IMR-90 (cell line): ENCODE measurements at regions not wholly inside any gene's neighbourhood (a gene's known extent, or its start where the extent isn't known, plus 50 kb on each side); places are given as distances from the start of the nearest gene placed in this dataset.

Experiments
- ATAC-seq: fragments of 200-7000 bp; cut with Tn5 transposase; 2 replicates; pipeline ENCODE4 v1.9.1; 2020; ENCODE audit warnings: low read depth, mild to moderate bottlenecking, moderate library complexity
- BruUV-seq: library from RNA; stranded (reverse); fragments of 400-500 nt; replicated peaks from 2 replicates; lab custom pipeline; 2021; lab: Mats Ljungman, UMichigan
- CTCF ChIA-PET: fragments of 300-600 bp; formaldehyde crosslinking; extraction: SDS; loops from one replicate; lab custom pipeline; 2021; ENCODE audit warnings: antibody characterized with exemption; lab: Yijun Ruan, JAX
- POLR2A ChIA-PET: fragments of 300-600 bp; sonication (Branson Sonifier 250); formaldehyde crosslinking; loops from one replicate; lab custom pipeline; 2022; ENCODE audit warnings: antibody characterized with exemption; ENCODE audit not compliant: unreplicated experiment; lab: Charles Lee
- DNase-seq: peaks from one replicate; pipeline ENCODE4 v3.0.0; 2013
- H2AFZ ChIP-seq: replicated peaks from 2 replicates; pipeline ENCODE3; 2013; ENCODE audit warnings: low read length, mild to moderate bottlenecking; ENCODE audit not compliant: poor library complexity
- H2AK5ac ChIP-seq: 2 replicates; pipeline ENCODE4 v1.6.1; 2013; ENCODE audit warnings: low read depth, low read length, inconsistent platforms
- H2AK9ac ChIP-seq: replicated peaks from 2 replicates; pipeline ENCODE3; 2013; ENCODE audit warnings: mild to moderate bottlenecking, low read depth, low read length, moderate library complexity; ENCODE audit not compliant: poor library complexity
- H2BK120ac ChIP-seq: 2 replicates; pipeline ENCODE4 v1.6.1; 2013; ENCODE audit warnings: low read depth, low read length, inconsistent platforms
- H2BK15ac ChIP-seq: 3 replicates; pipeline ENCODE4 v1.6.1; 2013; ENCODE audit warnings: low read depth, low read length, inconsistent platforms
- H2BK20ac ChIP-seq: 2 replicates; pipeline ENCODE4 v1.6.1; 2013; ENCODE audit warnings: low read depth, mild to moderate bottlenecking, inconsistent platforms, low read length, moderate library complexity
- H2BK5ac ChIP-seq: 2 replicates; pipeline ENCODE4 v1.6.1; 2013; ENCODE audit warnings: mild to moderate bottlenecking, low read depth, low read length, inconsistent platforms; ENCODE audit not compliant: poor library complexity, severe bottlenecking
- H3K14ac ChIP-seq: replicated peaks from 2 replicates; pipeline ENCODE4 v1.6.1; 2013; ENCODE audit warnings: low read depth, low read length, inconsistent platforms
- H3K18ac ChIP-seq: 2 replicates; pipeline ENCODE4 v1.6.1; 2013; ENCODE audit warnings: low read depth, low read length, control low read depth
- H3K23ac ChIP-seq: 2 replicates; pipeline ENCODE4 v1.6.1; 2013; ENCODE audit warnings: low read depth, low read length, inconsistent platforms
- H3K27ac ChIP-seq: 2 replicates; pipeline ENCODE4 v1.5.1; 2013; ENCODE audit warnings: mild to moderate bottlenecking, control low read depth, low read length; ENCODE audit not compliant: insufficient read depth
- H3K27me3 ChIP-seq: 2 replicates; pipeline ENCODE4 v1.6.1; 2013; ENCODE audit warnings: low read length; ENCODE audit not compliant: control insufficient read depth, insufficient read depth
- H3K36me3 ChIP-seq: 2 replicates; pipeline ENCODE4 v1.6.1; 2013; ENCODE audit warnings: low read length, mixed read lengths; ENCODE audit not compliant: control insufficient read depth, insufficient read depth
- H3K4ac ChIP-seq: 2 replicates; pipeline ENCODE4 v1.6.1; 2013; ENCODE audit warnings: low read depth, low read length, inconsistent platforms
- H3K4me1 ChIP-seq: 2 replicates; pipeline ENCODE4 v1.6.1; 2013; ENCODE audit warnings: low read length, mixed read lengths; ENCODE audit not compliant: control insufficient read depth, insufficient read depth
- H3K4me2 ChIP-seq: 2 replicates; pipeline ENCODE4 v1.6.1; 2013; ENCODE audit warnings: low read depth, mild to moderate bottlenecking, control low read depth, low read length, moderate library complexity
- H3K4me3 ChIP-seq: 2 replicates; pipeline ENCODE4 v1.5.1; 2013; ENCODE audit warnings: low read depth, mild to moderate bottlenecking, control low read depth, low read length, moderate library complexity; ENCODE audit not compliant: insufficient read depth
- H3K56ac ChIP-seq: 2 replicates; pipeline ENCODE4 v1.6.1; 2013; ENCODE audit warnings: low read length, inconsistent platforms; ENCODE audit not compliant: insufficient read depth; ENCODE audit errors: extremely low read depth
- H3K79me1 ChIP-seq, 2 experiments: 2 replicates each; pipeline ENCODE4 v1.6.1; 2013; ENCODE audit warnings: low read length in 2 of 2, inconsistent platforms in 1 of 2, low read depth in 1 of 2
- H3K9ac ChIP-seq: 2 replicates; pipeline ENCODE4 v1.6.1; 2013; ENCODE audit warnings: low read depth, low read length, control low read depth
- H3K9me1 ChIP-seq: 2 replicates; pipeline ENCODE4 v1.6.1; 2013; ENCODE audit warnings: low read length, inconsistent platforms; ENCODE audit not compliant: insufficient read depth
- H3K9me3 ChIP-seq: 2 replicates; pipeline ENCODE4 v1.6.1; 2013; ENCODE audit warnings: low read length; ENCODE audit not compliant: control insufficient read depth, insufficient read depth
- H4K20me1 ChIP-seq: 2 replicates; pipeline ENCODE4 v1.6.1; 2013; ENCODE audit warnings: low read length, inconsistent platforms; ENCODE audit not compliant: insufficient read depth
- H4K5ac ChIP-seq: 2 replicates; pipeline ENCODE4 v1.6.1; 2013; ENCODE audit warnings: mild to moderate bottlenecking, low read depth, low read length, control low read depth
- H4K8ac ChIP-seq, 2 experiments: 2 replicates each; pipeline ENCODE4 v1.6.1; 2013; ENCODE audit warnings: low read depth in 2 of 2, low read length in 2 of 2, control low read depth in 1 of 2, inconsistent platforms in 1 of 2
- H4K91ac ChIP-seq: 2 replicates; pipeline ENCODE4 v1.6.1; 2013; ENCODE audit warnings: low read depth, low read length, inconsistent platforms; ENCODE audit not compliant: insufficient read depth
- BHLHE40 ChIP-seq: fragments of 150-350 bp; IDR thresholded peaks from 2 replicates; pipeline ENCODE4 v1.6.1; 2016; ENCODE audit warnings: mild to moderate bottlenecking, low read depth, low read length
- CEBPB ChIP-seq: IDR thresholded peaks from 2 replicates; pipeline ENCODE4 v1.6.1; 2012; ENCODE audit warnings: low read depth, low read length, improper control_type of control experiment
- CHD1 ChIP-seq: IDR thresholded peaks from 2 replicates; pipeline ENCODE4 v1.6.1; 2012; ENCODE audit warnings: low read depth, low read length, improper control_type of control experiment
- CTCF ChIP-seq: conservative IDR thresholded peaks from 2 replicates; pipeline ENCODE4 v1.5.1; 2012; ENCODE audit warnings: mild to moderate bottlenecking, low read depth, low read length, improper control_type of control experiment
- ELK1 ChIP-seq: fragments of 150-350 bp; IDR thresholded peaks from 2 replicates; pipeline ENCODE4 v1.6.1; 2016; ENCODE audit warnings: low read depth, mild to moderate bottlenecking, low read length, moderate library complexity, borderline replicate concordance
- FOS ChIP-seq: fragments of 150-350 bp; IDR thresholded peaks from 2 replicates; pipeline ENCODE4 v1.6.1; 2016; ENCODE audit warnings: low read depth, low read length
- MAFK ChIP-seq: IDR thresholded peaks from 2 replicates; pipeline ENCODE4 v1.6.1; 2012; ENCODE audit warnings: low read depth, low read length, improper control_type of control experiment
- MAZ ChIP-seq: IDR thresholded peaks from 2 replicates; pipeline ENCODE4 v1.6.1; 2012; ENCODE audit warnings: low read depth, mild to moderate bottlenecking, low read length, improper control_type of control experiment, moderate library complexity, borderline replicate concordance
- MXI1 ChIP-seq: IDR thresholded peaks from 2 replicates; pipeline ENCODE4 v1.6.1; 2012; ENCODE audit warnings: low read depth, mild to moderate bottlenecking, low read length, moderate library complexity, borderline replicate concordance
- NFE2L2 ChIP-seq: fragments of 150-350 bp; IDR thresholded peaks from 2 replicates; pipeline ENCODE4 v1.6.1; 2016; ENCODE audit warnings: low read depth, mild to moderate bottlenecking, low read length
- POLR2A ChIP-seq: IDR thresholded peaks from 2 replicates; pipeline ENCODE4 v1.6.1; 2012; ENCODE audit warnings: mild to moderate bottlenecking, low read depth, low read length
- RAD21 ChIP-seq: IDR thresholded peaks from 2 replicates; pipeline ENCODE4 v1.6.1; 2012; ENCODE audit warnings: low read length, improper control_type of control experiment
- RCOR1 ChIP-seq: IDR thresholded peaks from 2 replicates; pipeline ENCODE4 v1.6.1; 2012; ENCODE audit warnings: mild to moderate bottlenecking, low read length, improper control_type of control experiment; ENCODE audit not compliant: insufficient replicate concordance
- RFX5 ChIP-seq: IDR thresholded peaks from 2 replicates; pipeline ENCODE4 v1.8.0; 2012; ENCODE audit warnings: low read depth, mild to moderate bottlenecking, low read length, moderate library complexity
- SMC3 ChIP-seq: fragments of 150-350 bp; IDR thresholded peaks from 2 replicates; pipeline ENCODE4 v1.6.1; 2016; ENCODE audit warnings: low read depth, mild to moderate bottlenecking, antibody characterized with exemption, low read length, moderate library complexity
- USF2 ChIP-seq: fragments of 150-350 bp; IDR thresholded peaks from 2 replicates; pipeline ENCODE4 v1.6.1; 2017; ENCODE audit warnings: mild to moderate bottlenecking, antibody characterized with exemption, low read length, low read depth
- WGBS, 2 experiments: methylation state at CpG; one replicate each; pipeline versions ENCODE4 v1.1.5 to v1.1.7; 2013; ENCODE audit warnings: missing lambda C conversion rate in 2 of 2; ENCODE audit not compliant: insufficient read length in 1 of 2; ENCODE audit errors: extremely low coverage in 2 of 2; 5-methylcytosine and 5-hydroxymethylcytosine counted together
- dilution Hi-C: fragments of 300-500 bp; cut with HindIII; formaldehyde crosslinking; loops from one replicate; pipeline ENCODE4 v1.14.3; 2018; ENCODE audit warnings: low sequenced_read_pairs; ENCODE audit not compliant: unreplicated experiment
- in situ Hi-C: fragments of 300-500 bp; cut with MboI; formaldehyde crosslinking; loops from 3 replicates; pipeline ENCODE4 v1.14.3; 2019; ENCODE audit warnings: low sequenced_read_pairs, inconsistent platforms, mixed read lengths
- intact Hi-C: fragments of 100-400 bp; cut with micrococcal nuclease; formaldehyde crosslinking; loops from 2 replicates; pipeline ENCODE4 v1.10.0; 2022

- no peak for TF ChIP-seq ELK1
- TF ChIP-seq RCOR1 = no peak
- TF ChIP-seq MXI1 = no peak
- TF ChIP-seq MAFK = no peak
- no peak for TF ChIP-seq RFX5
- TF ChIP-seq FOS = no peak
- TF ChIP-seq BHLHE40 = no peak
- TF ChIP-seq CTCF = no peak
- TF ChIP-seq SMC3 = no peak
- TF ChIP-seq CEBPB = no peak
- no peak for TF ChIP-seq POLR2A
- TF ChIP-seq USF2 = no peak
- TF ChIP-seq RAD21 = no peak
- TF ChIP-seq NFE2L2 = no peak
- no peak for TF ChIP-seq MAZ
- TF ChIP-seq CHD1 = no peak
- H3K9me1 ChIP-seq = no peaks in the 10 kb centered on the region
- no peak overlapping the region for H3K9ac ChIP-seq
- no CpG with 5 or more reads among the region's 2 CpGs for WGBS, 2 experiments
- H3K27me3 ChIP-seq = no peaks in the 10 kb centered on the region
- no peak overlapping the region for H2BK5ac ChIP-seq
- H4K8ac ChIP-seq = no peak overlapping the region
- no peak overlapping the region for H3K4me2 ChIP-seq
- H2BK120ac ChIP-seq = no peak overlapping the region
- H4K5ac ChIP-seq = no peak overlapping the region
- no peak overlapping the region for H4K91ac ChIP-seq
- peaks cover 9% of the 10 kb centered on the region; the same call in 1 of the 2 replicates for H3K9me3 ChIP-seq
- no peak overlapping the region for H3K4me3 ChIP-seq
- H3K18ac ChIP-seq = no peak overlapping the region
- H3K23ac ChIP-seq = no peak overlapping the region
- no peak overlapping the region for H2BK20ac ChIP-seq
- CTCF ChIA-PET = no interaction called here
- H3K4me1 ChIP-seq = no peaks in the 10 kb centered on the region
- no peak overlapping the region for H3K56ac ChIP-seq
- no peaks in the 10 kb centered on the region for H3K36me3 ChIP-seq
- H3K79me1 ChIP-seq = no peaks in the 10 kb centered on the region
- no peak overlapping the region for H3K27ac ChIP-seq
- no peak overlapping the region for H3K14ac ChIP-seq
- no peaks in the 10 kb centered on the region for H4K20me1 ChIP-seq
- no peak overlapping the region for H2BK15ac ChIP-seq
- H2AK5ac ChIP-seq = no peak overlapping the region
- BruUV-seq = no TSS peak
- intact Hi-C loops = no loop called here
- ATAC-seq (no peak), DNase-seq (no peak)
- POLR2A ChIA-PET = no interaction called here
- no peak overlapping the region for H2AK9ac ChIP-seq
- no peak overlapping the region for H3K4ac ChIP-seq
- H2AFZ ChIP-seq = no peak overlapping the region
- in situ Hi-C loops = no loop called here
- dilution Hi-C loops = no loop called here
These were observed 420.9 kb downstream of the PRDM2 start for GRCh38 chr1:14120895-14121294.
